Esophagus muscularis mucosa (tissue), 3 donors: ENCODE measurements at regions not wholly inside any gene's neighbourhood (a gene's known extent, or its start where the extent isn't known, plus 50 kb on each side); places are given as distances from the start of the nearest gene placed in this dataset.
"Not testable (repeated sequence)": the region's sequence is repeated elsewhere in the genome, so short reads cannot be mapped to it uniquely, and the experiment has no call there.

Experiments
- CTCF ChIP-seq, 3 experiments: fragments of 200-600 bp in 2 of 3; fragments of 450-650 bp in 1 of 3; sonication (generic) in 2 of 3; IDR thresholded peaks; one replicate each; pipeline ENCODE4 v1.5.1; 2017 to 2019; ENCODE audit warnings: antibody characterized with exemption in 3 of 3, mild to moderate bottlenecking in 2 of 3, moderate library complexity in 1 of 3
- POLR2AphosphoS5 ChIP-seq, 2 donors: sonication (generic); formaldehyde crosslinking; IDR thresholded peaks; one replicate each; pipeline ENCODE4 v1.6.1; 2017; ENCODE audit warnings: antibody characterized with exemption in 2 of 2

DNA sequence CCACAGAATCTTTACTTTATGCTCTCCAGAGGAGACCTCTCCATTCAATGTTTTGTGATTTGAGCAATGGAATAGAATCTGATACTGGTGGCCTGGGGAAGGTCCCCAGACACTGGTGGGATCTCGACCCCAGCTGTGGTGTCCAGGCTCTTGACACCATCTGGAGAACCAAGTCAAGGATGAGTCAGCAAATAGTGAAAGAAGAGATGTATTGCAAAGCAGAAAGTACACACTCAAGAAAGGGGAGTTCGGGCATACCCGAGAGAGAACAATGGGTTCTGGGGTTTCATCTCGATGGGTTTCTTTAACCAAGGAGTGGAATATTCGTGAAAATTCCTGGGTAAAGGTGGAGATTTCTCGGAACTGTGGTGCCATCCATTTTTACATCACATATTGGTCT lies 146.3 kb upstream of the NOTCH2NLA start:
- TF ChIP-seq POLR2AphosphoS5, CTCF (IDR thresholded peaks at IDR 0.05): not testable (repeated sequence)
